HG03469 (cell line): ENCODE measurements at regions not wholly inside any gene's neighbourhood (a gene's known extent, or its start where the extent isn't known, plus 50 kb on each side); places are given as distances from the start of the nearest gene placed in this dataset.

Source experiments
- ATAC-seq: cut with Tn5 transposase; IDR thresholded peaks from one replicate; pipeline ENCODE4 v1.9.1; 2021; ENCODE audit warnings: mild to moderate bottlenecking, moderate library complexity, moderate number of reproducible peaks; ENCODE audit not compliant: unreplicated experiment

GRCh38 chr2:145854039-145854755, 1334.3 kb upstream of the ZEB2 start:
- no peak for ATAC-seq

GRCh38 chr2:145851730-145852129, 1331.8 kb upstream of the ZEB2 start:
- no peak for ATAC-seq

- no peak for ATAC-seq
Observed at GRCh38 chr2:145849466-145849865, 1329.5 kb upstream of the ZEB2 start.

- ATAC-seq: no peak
Observed at GRCh38 chr2:145846982-145847381, 1327.1 kb upstream of the ZEB2 start.

GRCh38 chr2:145845923-145846322, 1326.0 kb upstream of the ZEB2 start:
- ATAC-seq: no peak

GRCh38 chr2:145845207-145845894, 1325.4 kb upstream of the ZEB2 start:
- ATAC-seq: no peak

GRCh38 chr2:145841973-145842372, 1322.1 kb upstream of the ZEB2 start:
- ATAC-seq: no peak

GRCh38 chr2:145836986-145837385, 1317.1 kb upstream of the ZEB2 start:
- ATAC-seq: no peak

GRCh38 chr2:145835665-145836064, 1315.7 kb upstream of the ZEB2 start:
- no peak for ATAC-seq

GRCh38 chr2:145832681-145833080, 1312.8 kb upstream of the ZEB2 start:
- no peak for ATAC-seq

- no peak for ATAC-seq
Observed at GRCh38 chr2:145829931-145830330, 1310.0 kb upstream of the ZEB2 start.

- no peak for ATAC-seq
Observed at GRCh38 chr2:145827235-145827634, 1307.3 kb upstream of the ZEB2 start.

GRCh38 chr2:145824384-145824783, 1304.5 kb upstream of the ZEB2 start:
- ATAC-seq: no peak

- ATAC-seq: no peak
Observed at GRCh38 chr2:145822892-145823534, 1303.1 kb upstream of the ZEB2 start.

GRCh38 chr2:145820651-145821050, 1300.7 kb upstream of the ZEB2 start:
- no peak for ATAC-seq

- no peak for ATAC-seq
Observed at GRCh38 chr2:145818890-145819504, 1299.1 kb upstream of the ZEB2 start.

- ATAC-seq: no peak
Observed at GRCh38 chr2:145815933-145816332, 1296.0 kb upstream of the ZEB2 start.

GRCh38 chr2:145813481-145813880, 1293.6 kb upstream of the ZEB2 start:
- no peak for ATAC-seq

GRCh38 chr2:145812165-145812554, 1292.2 kb upstream of the ZEB2 start:
- no peak for ATAC-seq

- no peak for ATAC-seq
Observed at GRCh38 chr2:145811276-145812164, 1291.6 kb upstream of the ZEB2 start.

GRCh38 chr2:145807968-145808367, 1288.0 kb upstream of the ZEB2 start:
- no peak for ATAC-seq
